ENCODE measurements at regions not wholly inside any gene's neighbourhood (a gene's known extent, or its start where the extent isn't known, plus 50 kb on each side); places are given as distances from the start of the nearest gene placed in this dataset.
"Not testable (repeated sequence)": the region's sequence is repeated elsewhere in the genome, so short reads cannot be mapped to it uniquely, and the experiment has no call there.

- H3K27ac ChIP-seq (ENCODE audit: low read length) = no peak overlapping the region
- H3K27me3 ChIP-seq (ENCODE audit: control insufficient read depth, insufficient read depth, low read length) = no peaks in the 10 kb centered on the region
- H3K9ac ChIP-seq (ENCODE audit: low read length) = no peak overlapping the region
- H3K9me3 ChIP-seq (ENCODE audit: control insufficient read depth, low read depth, low read length) = no peaks in the 10 kb centered on the region
- no peaks in the 10 kb centered on the region for H3K4me1 ChIP-seq (ENCODE audit: control insufficient read depth, low read depth, low read length)
- no peak overlapping the region for H3K4me3 ChIP-seq (ENCODE audit: low read length)
- H3K36me3 ChIP-seq (ENCODE audit: control insufficient read depth, low read depth, low read length) = no peaks in the 10 kb centered on the region
These were observed 190.2 kb upstream of the SSTR4 start for GRCh38 chr20:22844959-22845358.

- Histone ChIP-seq H3K36me3 (ENCODE audit: control insufficient read depth, low read depth, low read length) (no peaks in the 10 kb centered on the region), H3K9ac (ENCODE audit: low read length) (no peak overlapping the region), H3K4me1 (ENCODE audit: control insufficient read depth, low read depth, low read length) (peaks cover 3% of the 10 kb centered on the region), H3K27ac (ENCODE audit: low read length) (no peak overlapping the region), H3K27me3 (ENCODE audit: control insufficient read depth, insufficient read depth, low read length) (no peaks in the 10 kb centered on the region), H3K9me3 (ENCODE audit: control insufficient read depth, low read depth, low read length) (no peaks in the 10 kb centered on the region), H3K4me3 (ENCODE audit: low read length) (no peak overlapping the region)
These were observed 188.2 kb upstream of the SSTR4 start for GRCh38 chr20:22846863-22847262.

DNA sequence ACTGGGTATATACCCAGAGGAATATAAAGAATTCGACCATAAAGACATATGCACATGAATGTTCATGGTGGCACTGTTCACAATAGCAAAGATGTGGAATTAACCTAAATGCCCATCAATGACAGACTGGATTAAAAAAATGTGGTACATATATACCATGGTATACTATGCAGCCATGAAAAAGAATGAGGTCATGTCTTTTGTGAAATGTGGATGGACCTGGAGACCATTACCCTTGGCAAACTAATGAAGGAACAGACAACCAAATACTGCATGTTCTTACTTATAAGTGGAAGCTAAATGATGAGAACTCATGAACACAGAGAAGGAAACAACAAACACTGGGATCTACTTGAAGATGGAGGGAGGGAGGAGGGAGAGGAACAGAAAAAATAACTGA, 186.7 kb upstream of the SSTR4 start:
- peaks cover 3% of the 10 kb centered on the region for H3K4me1 ChIP-seq (ENCODE audit: control insufficient read depth, low read depth, low read length)
- no peak overlapping the region for H3K27ac ChIP-seq (ENCODE audit: low read length)

DNA sequence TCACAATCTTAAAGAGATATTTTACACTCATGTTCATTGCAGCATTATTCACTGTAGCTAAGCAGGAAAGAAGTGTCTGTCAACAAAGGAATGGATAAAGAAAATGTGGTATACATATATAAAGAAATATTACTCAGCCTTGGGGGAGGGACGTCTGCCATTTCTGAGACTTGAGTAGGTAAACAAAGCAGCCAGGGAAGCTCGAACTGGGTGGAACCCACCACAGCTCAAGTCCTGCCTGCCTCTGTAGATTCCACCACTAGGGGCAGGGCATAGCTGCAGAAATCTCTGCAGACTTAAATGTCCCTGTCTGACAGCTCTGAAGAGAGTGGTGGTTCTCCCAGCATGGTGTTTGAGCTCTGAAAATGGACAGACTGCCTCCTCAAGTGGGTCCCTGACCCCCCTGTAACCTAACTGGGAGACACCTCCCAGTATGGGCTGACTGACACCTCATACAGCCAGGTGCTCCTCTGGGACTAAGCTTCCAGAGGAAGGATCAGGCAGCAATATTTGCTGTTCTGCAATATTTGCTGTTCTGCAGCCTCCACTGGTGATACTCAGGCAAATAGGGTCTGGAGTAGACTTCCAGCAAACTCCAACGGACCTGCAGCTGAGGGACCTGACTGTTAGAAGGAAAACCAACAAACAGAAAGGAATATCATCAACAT, 183.3 kb upstream of the SSTR4 start:
- not testable (repeated sequence) for H3K4me3 ChIP-seq (ENCODE audit: low read length); H3K4me1 ChIP-seq (ENCODE audit: control insufficient read depth, low read depth, low read length); H3K27ac ChIP-seq (ENCODE audit: low read length); H3K36me3 ChIP-seq (ENCODE audit: control insufficient read depth, low read depth, low read length); H3K27me3 ChIP-seq (ENCODE audit: control insufficient read depth, insufficient read depth, low read length); H3K9ac ChIP-seq (ENCODE audit: low read length); H3K9me3 ChIP-seq (ENCODE audit: control insufficient read depth, low read depth, low read length)

More for the DNA sequence above, 186.7 kb upstream of the SSTR4 start:
- Histone ChIP-seq H3K4me3 (ENCODE audit: low read length) (no peak overlapping the region), H3K36me3 (ENCODE audit: control insufficient read depth, low read depth, low read length) (no peaks in the 10 kb centered on the region), H3K9me3 (ENCODE audit: control insufficient read depth, low read depth, low read length) (no peaks in the 10 kb centered on the region), H3K9ac (ENCODE audit: low read length) (no peak overlapping the region), H3K27me3 (ENCODE audit: control insufficient read depth, insufficient read depth, low read length) (no peaks in the 10 kb centered on the region)

- Histone ChIP-seq H3K36me3 (ENCODE audit: control insufficient read depth, low read depth, low read length) (no peaks in the 10 kb centered on the region), H3K4me3 (ENCODE audit: low read length) (no peak overlapping the region), H3K9me3 (ENCODE audit: control insufficient read depth, low read depth, low read length) (no peaks in the 10 kb centered on the region), H3K9ac (ENCODE audit: low read length) (no peak overlapping the region), H3K4me1 (ENCODE audit: control insufficient read depth, low read depth, low read length) (no peaks in the 10 kb centered on the region), H3K27ac (ENCODE audit: low read length) (no peak overlapping the region), H3K27me3 (ENCODE audit: control insufficient read depth, insufficient read depth, low read length) (no peaks in the 10 kb centered on the region)
These were observed 173.7 kb upstream of the SSTR4 start for GRCh38 chr20:22861231-22861980.

DNA sequence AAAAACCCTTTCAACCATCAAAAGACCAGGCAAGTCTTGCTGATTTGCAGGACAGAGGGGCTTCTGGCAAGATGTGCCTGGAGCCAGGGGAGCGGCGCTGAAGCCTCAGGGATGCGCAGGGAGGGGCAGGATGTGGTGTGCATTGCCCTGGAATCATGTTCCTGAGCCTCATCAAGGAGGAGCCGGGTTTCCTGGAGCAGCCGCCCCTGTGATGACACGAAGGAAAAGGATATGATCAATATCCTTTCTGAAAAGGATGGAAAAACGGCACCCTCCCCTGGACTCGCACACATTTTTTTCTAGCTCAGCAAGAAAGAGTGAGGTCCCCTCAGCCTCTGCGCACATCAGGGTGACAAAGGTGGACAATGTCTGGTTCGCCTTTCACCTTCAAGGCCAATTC, 173.1 kb upstream of the SSTR4 start:
- H3K4me3 ChIP-seq (ENCODE audit: low read length) = no peak overlapping the region
- H3K4me1 ChIP-seq (ENCODE audit: control insufficient read depth, low read depth, low read length) = no peaks in the 10 kb centered on the region
- H3K9ac ChIP-seq (ENCODE audit: low read length) = no peak overlapping the region
- H3K27me3 ChIP-seq (ENCODE audit: control insufficient read depth, insufficient read depth, low read length) = no peaks in the 10 kb centered on the region
- H3K27ac ChIP-seq (ENCODE audit: low read length) = no peak overlapping the region
- H3K36me3 ChIP-seq (ENCODE audit: control insufficient read depth, low read depth, low read length) = no peaks in the 10 kb centered on the region
- no peaks in the 10 kb centered on the region for H3K9me3 ChIP-seq (ENCODE audit: control insufficient read depth, low read depth, low read length)

DNA sequence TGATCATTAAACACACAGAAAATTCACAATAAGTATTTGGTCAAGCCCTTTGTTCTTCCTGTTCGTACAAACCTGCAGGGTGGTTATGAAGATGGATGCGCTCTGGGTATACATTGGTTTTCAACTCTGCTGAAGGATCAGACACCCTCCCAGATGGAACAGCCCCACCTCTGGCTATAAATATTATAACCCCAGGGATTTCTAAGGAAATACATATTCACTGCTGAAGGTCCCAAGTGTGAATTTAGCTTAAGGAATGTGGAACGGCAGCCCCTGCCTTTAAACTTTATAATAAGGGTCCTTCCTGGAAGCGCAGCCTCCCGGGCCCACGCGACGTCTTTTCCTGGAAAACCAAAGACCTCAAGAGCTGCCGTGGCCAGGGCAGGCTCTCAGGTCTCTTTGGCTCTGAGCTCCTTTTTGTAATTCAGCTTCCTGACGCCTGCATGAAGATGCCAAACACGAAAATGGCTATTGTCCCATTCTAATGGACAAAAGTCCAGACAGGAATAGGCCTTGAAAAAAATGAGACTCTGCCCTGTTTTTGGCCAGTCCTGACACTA, 172.4 kb upstream of the SSTR4 start:
- Histone ChIP-seq H3K4me1 (ENCODE audit: control insufficient read depth, low read depth, low read length) (no peaks in the 10 kb centered on the region), H3K36me3 (ENCODE audit: control insufficient read depth, low read depth, low read length) (no peaks in the 10 kb centered on the region), H3K4me3 (ENCODE audit: low read length) (no peak overlapping the region), H3K27ac (ENCODE audit: low read length) (no peak overlapping the region), H3K9ac (ENCODE audit: low read length) (no peak overlapping the region), H3K27me3 (ENCODE audit: control insufficient read depth, insufficient read depth, low read length) (no peaks in the 10 kb centered on the region), H3K9me3 (ENCODE audit: control insufficient read depth, low read depth, low read length) (no peaks in the 10 kb centered on the region)

DNA sequence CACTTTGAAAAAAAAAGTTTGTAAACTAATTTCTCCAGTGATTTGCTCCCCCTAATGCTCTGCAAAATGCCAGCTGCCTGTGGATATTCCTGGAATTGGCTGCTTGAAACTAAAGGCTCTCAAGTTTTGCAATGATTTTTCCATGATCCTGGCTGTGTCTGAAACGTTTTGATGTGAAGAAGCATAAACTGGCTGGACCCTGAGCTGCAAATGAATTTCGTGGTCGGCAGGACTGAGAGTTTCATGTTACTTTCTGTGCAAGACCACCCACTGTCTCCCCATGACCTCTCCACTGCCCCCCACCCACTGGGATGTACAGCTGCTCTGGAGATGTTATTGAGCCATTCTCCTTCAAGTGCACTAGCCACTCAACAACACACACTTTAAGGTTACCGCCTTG, 171.3 kb upstream of the SSTR4 start:
- Histone ChIP-seq H3K27me3 (ENCODE audit: control insufficient read depth, insufficient read depth, low read length) (no peaks in the 10 kb centered on the region), H3K9ac (ENCODE audit: low read length) (no peak overlapping the region), H3K4me3 (ENCODE audit: low read length) (no peak overlapping the region), H3K4me1 (ENCODE audit: control insufficient read depth, low read depth, low read length) (no peaks in the 10 kb centered on the region), H3K36me3 (ENCODE audit: control insufficient read depth, low read depth, low read length) (no peaks in the 10 kb centered on the region), H3K27ac (ENCODE audit: low read length) (no peak overlapping the region), H3K9me3 (ENCODE audit: control insufficient read depth, low read depth, low read length) (no peaks in the 10 kb centered on the region)

- no peaks in the 10 kb centered on the region for H3K27me3 ChIP-seq (ENCODE audit: control insufficient read depth, insufficient read depth, low read length)
- no peaks in the 10 kb centered on the region for H3K9me3 ChIP-seq (ENCODE audit: control insufficient read depth, low read depth, low read length)
- no peak overlapping the region for H3K27ac ChIP-seq (ENCODE audit: low read length)
- H3K4me1 ChIP-seq (ENCODE audit: control insufficient read depth, low read depth, low read length) = no peaks in the 10 kb centered on the region
- no peak overlapping the region for H3K4me3 ChIP-seq (ENCODE audit: low read length)
- no peak overlapping the region for H3K9ac ChIP-seq (ENCODE audit: low read length)
- H3K36me3 ChIP-seq (ENCODE audit: control insufficient read depth, low read depth, low read length) = no peaks in the 10 kb centered on the region
These were observed 168.2 kb upstream of the SSTR4 start for GRCh38 chr20:22866812-22867341.

DNA sequence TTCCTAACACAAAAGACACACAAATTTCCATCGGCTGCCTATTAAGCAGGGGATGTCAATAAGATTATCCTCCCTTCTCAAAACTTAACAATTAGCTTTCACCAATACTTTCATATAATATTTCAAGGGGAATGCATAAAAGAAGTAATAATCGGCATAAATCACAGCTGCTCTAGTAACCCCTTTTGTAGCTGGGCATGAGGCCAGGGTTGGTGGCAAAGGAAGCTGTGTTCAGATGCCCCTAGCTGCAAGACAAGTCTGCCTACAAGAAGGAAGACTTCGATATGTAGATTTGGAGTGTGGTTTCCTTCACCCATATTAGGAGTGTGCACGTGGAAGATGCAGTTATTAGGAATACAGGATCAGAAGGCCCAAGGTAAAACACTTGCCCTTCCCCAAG, 156.9 kb upstream of the SSTR4 start:
- Histone ChIP-seq H3K9me3 (ENCODE audit: control insufficient read depth, low read depth, low read length) (no peaks in the 10 kb centered on the region), H3K4me3 (ENCODE audit: low read length) (no peak overlapping the region), H3K4me1 (ENCODE audit: control insufficient read depth, low read depth, low read length) (no peaks in the 10 kb centered on the region), H3K9ac (ENCODE audit: low read length) (no peak overlapping the region), H3K27me3 (ENCODE audit: control insufficient read depth, insufficient read depth, low read length) (no peaks in the 10 kb centered on the region), H3K36me3 (ENCODE audit: control insufficient read depth, low read depth, low read length) (no peaks in the 10 kb centered on the region), H3K27ac (ENCODE audit: low read length) (no peak overlapping the region)

GRCh38 chr20:22880277-22880676, 154.8 kb upstream of the SSTR4 start:
- H3K36me3 ChIP-seq (ENCODE audit: control insufficient read depth, low read depth, low read length) = no peaks in the 10 kb centered on the region
- H3K27me3 ChIP-seq (ENCODE audit: control insufficient read depth, insufficient read depth, low read length) = no peaks in the 10 kb centered on the region
- H3K4me3 ChIP-seq (ENCODE audit: low read length) = no peak overlapping the region
- no peak overlapping the region for H3K9ac ChIP-seq (ENCODE audit: low read length)
- H3K4me1 ChIP-seq (ENCODE audit: control insufficient read depth, low read depth, low read length) = no peaks in the 10 kb centered on the region
- H3K9me3 ChIP-seq (ENCODE audit: control insufficient read depth, low read depth, low read length) = no peaks in the 10 kb centered on the region
- no peak overlapping the region for H3K27ac ChIP-seq (ENCODE audit: low read length)
